MM.1S (cell line): ENCODE measurements at regions not wholly inside any gene's neighbourhood (a gene's known extent, or its start where the extent isn't known, plus 50 kb on each side); places are given as distances from the start of the nearest gene placed in this dataset.

Experiments used
- DNase-seq: peaks from one replicate; pipeline ENCODE4 v3.0.0-alpha.2; 2015
- H2AFZ ChIP-seq: fragments of 300-600 bp; sonication (generic); 2 replicates; pipeline ENCODE4 v1.6.0; 2016; ENCODE audit warnings: antibody characterized with exemption, low read length
- H3F3A ChIP-seq: fragments of 300-600 bp; sonication (generic); 2 replicates; pipeline ENCODE4 v1.6.1; 2016; ENCODE audit warnings: mild to moderate bottlenecking, antibody characterized with exemption, low read length, moderate library complexity, mixed read lengths; ENCODE audit not compliant: insufficient read depth
- H3K27ac ChIP-seq: fragments of 300-600 bp; sonication (generic); 2 replicates; pipeline ENCODE4 v1.5.1; 2016; ENCODE audit warnings: mild to moderate bottlenecking, low read length
- H3K27me3 ChIP-seq: fragments of 300-600 bp; sonication (generic); replicated peaks from 2 replicates; pipeline ENCODE4 v1.6.0; 2016; ENCODE audit warnings: low read length; ENCODE audit not compliant: insufficient read depth
- H3K36me3 ChIP-seq: fragments of 300-600 bp; sonication (generic); replicated peaks from 2 replicates; pipeline ENCODE4 v1.6.1; 2016; ENCODE audit warnings: mild to moderate bottlenecking, low read length, mixed read lengths; ENCODE audit not compliant: insufficient read depth
- H3K4me1 ChIP-seq: fragments of 300-600 bp; sonication (generic); 2 replicates; pipeline ENCODE4 v1.6.1; 2016; ENCODE audit warnings: low read length, mixed read lengths
- H3K4me2 ChIP-seq: fragments of 300-600 bp; sonication (generic); 2 replicates; pipeline ENCODE4 v1.6.0; 2016; ENCODE audit warnings: low read depth, low read length
- H3K4me3 ChIP-seq: fragments of 300-600 bp; sonication (generic); 2 replicates; pipeline ENCODE4 v1.5.1; 2016; ENCODE audit warnings: low read length, mixed read lengths
- H3K79me2 ChIP-seq: fragments of 300-600 bp; sonication (generic); 2 replicates; pipeline ENCODE4 v1.6.1; 2016; ENCODE audit warnings: mixed run types, low read length, mixed read lengths
- H3K9ac ChIP-seq: fragments of 300-600 bp; sonication (generic); 2 replicates; pipeline ENCODE4 v1.6.1; 2016; ENCODE audit warnings: low read length, mixed read lengths
- H3K9me2 ChIP-seq: fragments of 300-600 bp; sonication (generic); replicated peaks from 2 replicates; pipeline ENCODE4 v1.6.1; 2016; ENCODE audit warnings: mild to moderate bottlenecking, low read length, mixed read lengths; ENCODE audit not compliant: insufficient read depth
- H3K9me3 ChIP-seq: fragments of 300-600 bp; sonication (generic); replicated peaks from 2 replicates; pipeline ENCODE4 v1.6.1; 2016; ENCODE audit warnings: mild to moderate bottlenecking, low read length, mixed read lengths; ENCODE audit not compliant: insufficient read depth
- H4K20me1 ChIP-seq: fragments of 300-600 bp; sonication (generic); 2 replicates; pipeline ENCODE4 v1.6.1; 2016; ENCODE audit warnings: mild to moderate bottlenecking, low read length, moderate library complexity, mixed read lengths; ENCODE audit not compliant: insufficient read depth
- CTCF ChIP-seq: fragments of 300-600 bp; sonication (generic); IDR thresholded peaks from 2 replicates; pipeline ENCODE4 v1.5.1; 2016; ENCODE audit warnings: antibody characterized with exemption, low read length, mixed read lengths
- EZH2 ChIP-seq: fragments of 300-600 bp; sonication (generic); optimal IDR thresholded peaks from 2 replicates; pipeline ENCODE3; 2017; ENCODE audit warnings: low read depth, mild to moderate bottlenecking, antibody characterized with exemption, low read length, mixed read lengths
- EZH2phosphoT487 ChIP-seq: fragments of 300-600 bp; sonication (generic); IDR thresholded peaks from 2 replicates; pipeline ENCODE4 v1.6.1; 2018; ENCODE audit warnings: antibody characterized with exemption, low read length

- no peaks in the 10 kb centered on the region for H4K20me1 ChIP-seq
- no peaks in the 10 kb centered on the region for H3K79me2 ChIP-seq
- DNase-seq = no peak
- H3K27me3 ChIP-seq = peaks cover 42% of the 10 kb centered on the region
- no peak overlapping the region for H3K27ac ChIP-seq
- H3K9me2 ChIP-seq = no peaks in the 10 kb centered on the region
- H3K4me2 ChIP-seq = no peak overlapping the region
- no peak overlapping the region for H3K4me3 ChIP-seq
- no peaks in the 10 kb centered on the region for H3K9me3 ChIP-seq
- H3K4me1 ChIP-seq = no peaks in the 10 kb centered on the region
- H3K9ac ChIP-seq = no peak overlapping the region
- H3K36me3 ChIP-seq = no peaks in the 10 kb centered on the region
- TF ChIP-seq CTCF (no peak), EZH2phosphoT487 (no peak), EZH2 (no peak)
- no peaks in the 10 kb centered on the region for H3F3A ChIP-seq
- no peak overlapping the region for H2AFZ ChIP-seq
Measured at GRCh38 chr19:29405728-29405995, 120.1 kb upstream of the VSTM2B start.

GRCh38 chr19:29409076-29409862 is 116.5 kb upstream of the VSTM2B start:
- no peak overlapping the region for H3K4me2 ChIP-seq
- H3F3A ChIP-seq = no peaks in the 10 kb centered on the region
- H3K79me2 ChIP-seq = no peaks in the 10 kb centered on the region
- no peaks in the 10 kb centered on the region for H3K9me2 ChIP-seq
- no peak overlapping the region for H3K4me3 ChIP-seq
- H3K27ac ChIP-seq = no peak overlapping the region
- H3K9ac ChIP-seq = no peak overlapping the region
- no peaks in the 10 kb centered on the region for H3K36me3 ChIP-seq
- H3K27me3 ChIP-seq = peaks cover 46% of the 10 kb centered on the region
- DNase-seq = no peak
- H3K9me3 ChIP-seq = no peaks in the 10 kb centered on the region
- TF ChIP-seq EZH2 (no peak), CTCF (no peak), EZH2phosphoT487 (no peak)
- H3K4me1 ChIP-seq = no peaks in the 10 kb centered on the region
- H4K20me1 ChIP-seq = no peaks in the 10 kb centered on the region
- no peak overlapping the region for H2AFZ ChIP-seq

- Histone ChIP-seq H3K4me2 (no peak overlapping the region), H3K79me2 (no peaks in the 10 kb centered on the region), H3K27me3 (peaks cover 48% of the 10 kb centered on the region), H3K9ac (no peak overlapping the region), H3K9me3 (no peaks in the 10 kb centered on the region), H3K27ac (no peak overlapping the region), H3K4me1 (no peaks in the 10 kb centered on the region), H4K20me1 (no peaks in the 10 kb centered on the region), H3F3A (no peaks in the 10 kb centered on the region), H2AFZ (no peak overlapping the region), H3K9me2 (no peaks in the 10 kb centered on the region), H3K36me3 (no peaks in the 10 kb centered on the region), H3K4me3 (no peak overlapping the region)
- DNase-seq = no peak
- no peak for TF ChIP-seq CTCF
- TF ChIP-seq EZH2phosphoT487 = no peak
- TF ChIP-seq EZH2 = no peak
Measured at GRCh38 chr19:29410601-29411000, 115.2 kb upstream of the VSTM2B start.
